Midbrain (tissue), 1 donor: ENCODE measurements at regions not wholly inside any gene's neighbourhood (a gene's known extent, or its start where the extent isn't known, plus 50 kb on each side); places are given as distances from the start of the nearest gene placed in this dataset.
"Not testable (repeated sequence)": the region's sequence is repeated elsewhere in the genome, so short reads cannot be mapped to it uniquely, and the experiment has no call there.

Experiments used
- DNase-seq: peaks from one replicate; lab custom pipeline; 2025; lab: John Stamatoyannopoulos, UW

DNA sequence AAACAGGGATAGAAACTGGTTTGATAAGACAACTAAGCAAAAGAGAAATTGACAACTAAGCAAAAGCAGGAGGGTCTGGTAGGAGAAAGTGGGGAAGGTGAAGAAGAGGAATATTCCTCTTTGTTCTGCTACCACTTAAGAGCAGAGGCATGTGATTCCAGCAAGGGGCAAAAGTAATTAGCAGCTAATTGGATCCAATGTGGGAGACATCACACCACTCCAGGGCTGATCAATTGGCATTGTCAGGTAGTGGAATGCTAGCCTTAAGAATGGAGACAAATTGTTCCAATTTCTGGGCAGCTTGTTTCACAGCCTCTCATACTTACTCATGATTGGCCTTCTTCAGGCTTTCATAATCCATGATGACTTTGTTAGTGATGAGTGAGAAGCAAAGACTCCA is 547.1 kb upstream of the GCFC2 start:
- no peak for DNase-seq

DNA sequence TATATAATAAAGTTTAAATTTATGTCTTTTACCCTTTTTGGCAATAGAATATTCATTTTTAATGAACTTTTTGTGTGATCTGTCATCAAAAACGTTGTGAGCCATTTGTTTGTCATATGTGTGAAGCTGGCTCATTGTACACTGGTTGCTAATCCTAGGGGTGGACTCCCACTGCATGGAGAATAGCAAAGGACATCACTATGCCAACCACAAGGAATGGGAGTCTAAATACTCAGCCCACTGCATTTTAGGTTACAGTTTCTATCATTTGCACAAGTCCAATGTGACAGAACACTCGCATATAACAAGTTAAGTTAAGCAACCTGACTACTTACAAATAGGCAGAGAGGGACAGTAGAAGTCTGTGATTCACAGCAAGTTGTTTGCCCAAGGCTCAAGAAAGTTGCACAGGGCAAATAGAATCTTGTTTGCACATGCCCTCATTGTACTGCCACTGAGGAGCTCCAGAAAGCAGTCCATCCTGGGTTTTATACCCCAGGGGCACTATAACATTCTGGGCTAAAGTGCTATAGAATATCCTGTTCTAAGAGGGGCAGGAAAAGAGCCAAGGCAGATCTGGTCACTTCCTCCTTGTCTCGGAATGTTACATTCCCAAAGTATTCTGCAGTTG is 545.9 kb upstream of the GCFC2 start:
- DNase-seq, result no peak

DNA sequence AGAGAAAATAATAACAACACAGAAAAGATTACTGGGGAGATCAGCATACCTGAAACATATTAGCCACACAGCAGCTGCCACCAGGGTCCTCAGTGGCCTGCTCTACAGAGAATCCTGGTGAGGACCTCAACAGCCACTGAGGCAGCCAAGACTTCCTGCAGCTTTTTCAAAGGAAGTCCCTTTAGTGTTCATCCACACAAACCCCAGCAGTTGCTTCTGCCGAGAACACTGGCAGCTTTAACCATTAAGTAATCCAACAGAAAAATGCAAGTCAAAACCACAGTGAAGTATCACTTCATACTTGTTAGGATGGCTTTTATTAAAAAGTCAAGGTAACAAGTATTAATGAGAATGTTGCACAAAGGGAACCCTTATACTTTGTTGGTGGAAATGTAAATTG is 542.0 kb upstream of the GCFC2 start:
- DNase-seq, result no peak

DNA sequence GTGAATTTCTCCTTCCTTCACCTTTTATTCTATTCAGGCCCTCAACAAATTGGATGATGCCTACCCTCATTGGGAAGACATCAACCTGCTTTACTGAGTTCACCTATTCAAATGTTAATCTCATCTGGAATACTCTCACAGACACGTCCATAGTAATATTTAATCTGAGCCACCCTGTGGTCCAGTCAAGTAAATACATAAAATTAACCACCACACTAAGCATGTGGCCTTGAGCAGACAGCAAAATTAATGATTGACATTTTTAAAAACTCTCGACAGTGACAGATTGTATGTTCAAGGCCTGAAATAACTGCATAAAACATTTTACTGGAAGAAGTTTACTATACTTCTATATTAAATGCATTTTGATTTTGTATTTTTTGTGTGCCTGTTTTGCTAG is 540.6 kb upstream of the GCFC2 start:
- DNase-seq, result no peak

DNA sequence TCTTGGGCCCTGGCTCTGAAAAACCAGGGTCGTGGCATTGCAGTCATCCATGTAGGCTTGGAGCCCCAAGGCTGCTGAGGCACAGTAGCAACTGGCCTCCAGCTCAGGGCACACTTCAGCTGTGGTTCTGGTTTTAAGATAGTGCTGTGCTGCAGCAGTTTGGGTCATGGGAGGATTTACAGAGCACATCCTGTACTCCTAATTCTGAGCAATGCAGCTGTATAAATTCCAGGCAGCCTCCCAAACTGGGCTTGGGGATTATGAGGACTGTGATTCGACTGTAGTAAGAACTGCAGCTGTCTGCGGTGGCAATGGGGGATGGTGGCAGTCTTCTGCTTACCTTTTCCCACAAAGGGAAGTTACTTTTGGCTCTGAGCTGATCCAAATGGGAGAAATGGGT is 536.3 kb upstream of the GCFC2 start:
- no peak for DNase-seq

DNA sequence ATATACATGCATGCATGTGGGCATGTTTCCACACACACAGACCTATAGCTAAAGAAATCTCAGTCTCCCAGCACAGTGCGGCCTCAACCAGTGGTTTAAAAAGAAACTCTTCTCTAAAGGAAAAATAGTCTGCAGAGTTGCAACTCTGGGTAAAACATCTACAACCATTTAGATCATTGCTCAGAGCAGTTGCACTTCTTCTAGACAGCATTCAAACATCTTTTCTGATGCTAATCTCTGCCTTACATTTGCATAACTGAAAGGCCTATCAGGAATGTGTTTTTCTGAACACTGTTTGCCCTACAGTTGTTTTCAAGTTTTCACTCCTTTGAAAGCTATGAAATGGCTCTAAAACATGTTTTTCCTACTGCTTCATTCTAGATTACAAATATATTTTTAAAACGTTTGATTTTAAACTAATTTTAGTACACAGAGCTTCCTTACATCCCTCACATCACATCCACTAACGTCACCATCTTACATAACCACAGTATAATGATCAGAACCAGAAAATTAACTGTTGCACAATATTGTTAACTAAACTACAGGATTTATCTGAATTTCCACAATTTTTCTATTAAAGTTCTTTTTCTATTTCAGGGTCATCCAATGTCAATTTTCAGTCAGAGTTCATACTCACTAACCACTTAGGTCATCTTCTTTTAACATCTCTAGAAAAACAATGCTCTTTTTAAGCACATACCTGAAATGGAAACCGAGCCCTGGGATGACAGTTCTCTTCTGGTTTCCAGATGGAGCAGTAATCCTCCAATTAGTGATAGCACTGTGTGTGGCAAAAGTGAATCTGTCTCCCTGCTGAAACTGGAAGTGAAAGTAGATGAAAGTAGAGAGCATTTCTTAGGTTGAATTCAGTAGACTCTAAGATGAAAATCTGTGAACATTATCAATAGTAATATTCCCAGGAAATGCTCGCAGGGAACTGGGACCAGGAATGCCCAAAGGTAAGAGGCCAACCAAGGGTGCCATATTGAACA is 501.6 kb upstream of the GCFC2 start:
- DNase-seq, result no peak

DNA sequence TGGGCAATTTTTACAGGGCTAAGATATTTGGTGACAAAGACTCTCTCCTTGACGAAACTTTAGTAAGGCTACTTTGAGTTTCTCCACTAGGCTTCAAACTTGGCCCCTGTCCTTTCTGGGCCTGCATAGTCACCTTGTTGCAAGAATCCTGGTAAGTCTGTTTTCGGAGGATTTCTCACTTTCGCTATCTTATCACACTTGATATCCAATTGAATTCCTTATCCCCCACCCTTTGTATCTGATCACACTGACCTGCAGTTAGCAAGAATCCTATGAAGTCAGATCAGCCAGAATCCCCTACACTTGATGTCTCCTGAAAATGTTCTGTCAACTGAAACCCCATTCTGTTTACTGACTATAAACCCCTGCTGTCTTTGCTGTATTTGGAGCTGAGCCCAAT is 499.8 kb upstream of the GCFC2 start:
- DNase-seq, result no peak

DNA sequence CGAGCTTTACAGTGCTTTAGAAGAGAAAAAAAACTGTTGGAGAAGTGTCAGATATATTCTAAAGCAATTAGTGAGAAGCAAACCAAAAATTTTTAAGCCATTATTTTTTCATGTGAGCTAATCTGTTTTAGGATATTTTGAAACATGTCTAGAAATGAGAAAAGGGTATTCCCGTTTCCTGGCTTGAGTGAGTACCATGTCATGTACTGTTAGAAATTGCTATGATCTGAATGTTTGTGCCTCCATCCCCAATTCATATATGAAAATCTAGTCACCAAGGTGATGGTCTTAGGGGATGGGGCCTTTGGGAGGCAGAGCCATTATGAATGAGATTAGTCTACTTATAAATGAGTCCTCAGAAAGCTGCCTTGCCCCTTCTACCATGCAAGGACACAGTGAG is 493.3 kb upstream of the GCFC2 start:
- DNase-seq, result no peak

DNA sequence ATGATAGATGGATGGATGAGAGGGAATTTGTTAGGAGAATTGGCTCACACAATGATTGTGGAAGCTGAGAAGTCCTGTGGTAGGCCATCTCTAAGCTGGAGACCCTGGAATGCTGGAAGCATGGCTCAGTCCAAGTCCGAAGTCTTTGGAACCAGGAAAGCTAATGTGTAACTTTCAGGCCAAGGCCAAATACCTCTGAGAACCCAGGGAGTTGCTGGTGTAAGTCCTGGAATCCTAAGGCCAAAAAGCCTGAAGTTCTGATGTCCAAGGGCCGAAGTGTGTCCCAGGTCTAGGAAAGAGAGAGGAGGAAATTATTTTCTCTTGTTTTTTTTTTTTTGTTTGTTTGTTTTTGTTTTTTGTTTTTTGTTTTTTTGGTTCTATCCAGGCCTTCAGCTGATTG is 492.2 kb upstream of the GCFC2 start:
- no peak for DNase-seq

DNA sequence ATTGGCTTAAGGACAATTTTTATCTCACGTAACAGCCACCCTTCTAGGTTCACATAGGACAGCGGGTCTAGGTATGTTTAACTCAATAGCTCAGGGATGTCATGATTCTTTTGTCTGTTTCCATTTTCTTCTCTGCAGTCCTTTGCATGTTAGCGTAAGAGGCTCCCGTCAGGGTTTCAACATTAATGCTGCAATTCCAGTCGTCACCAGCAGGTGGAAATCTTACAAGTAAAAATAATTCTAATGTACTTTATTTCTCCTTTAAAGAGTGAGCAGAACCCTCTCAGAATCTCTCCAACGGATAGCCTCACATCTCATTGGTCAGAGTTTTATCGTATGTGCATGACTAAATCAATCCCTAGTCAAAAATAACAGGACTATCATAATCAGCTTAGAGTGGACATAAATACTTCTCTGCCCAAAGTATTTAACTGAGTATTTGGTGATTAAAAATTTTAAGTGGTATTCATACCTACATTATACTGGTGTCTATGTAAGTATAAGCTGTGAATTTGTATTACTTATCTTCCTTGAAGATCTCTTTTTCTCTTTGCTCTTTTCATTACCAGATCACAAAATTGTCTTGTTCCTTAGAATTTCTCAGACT is 487.2 kb upstream of the GCFC2 start:
- DNase-seq, result peak; percentile 40

DNA sequence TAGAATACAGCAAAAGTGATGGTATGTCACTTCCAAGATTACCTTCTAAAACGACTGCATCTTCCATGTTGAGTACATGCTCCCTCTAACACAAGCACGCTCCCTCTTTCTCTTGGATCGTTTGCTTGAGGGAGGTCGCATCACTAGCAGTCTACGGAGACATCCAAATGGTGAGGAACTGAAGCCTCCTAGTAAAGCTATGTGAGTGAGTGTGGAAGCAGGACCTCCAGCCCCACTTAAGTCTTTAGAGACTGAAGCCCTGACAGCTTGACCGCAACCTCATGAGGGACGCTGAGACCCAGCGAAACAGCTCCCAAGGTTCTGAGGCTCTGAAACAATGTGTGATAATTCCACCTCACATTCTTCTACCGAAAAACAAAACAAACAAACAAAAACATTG is 486.7 kb upstream of the GCFC2 start:
- no peak for DNase-seq

DNA sequence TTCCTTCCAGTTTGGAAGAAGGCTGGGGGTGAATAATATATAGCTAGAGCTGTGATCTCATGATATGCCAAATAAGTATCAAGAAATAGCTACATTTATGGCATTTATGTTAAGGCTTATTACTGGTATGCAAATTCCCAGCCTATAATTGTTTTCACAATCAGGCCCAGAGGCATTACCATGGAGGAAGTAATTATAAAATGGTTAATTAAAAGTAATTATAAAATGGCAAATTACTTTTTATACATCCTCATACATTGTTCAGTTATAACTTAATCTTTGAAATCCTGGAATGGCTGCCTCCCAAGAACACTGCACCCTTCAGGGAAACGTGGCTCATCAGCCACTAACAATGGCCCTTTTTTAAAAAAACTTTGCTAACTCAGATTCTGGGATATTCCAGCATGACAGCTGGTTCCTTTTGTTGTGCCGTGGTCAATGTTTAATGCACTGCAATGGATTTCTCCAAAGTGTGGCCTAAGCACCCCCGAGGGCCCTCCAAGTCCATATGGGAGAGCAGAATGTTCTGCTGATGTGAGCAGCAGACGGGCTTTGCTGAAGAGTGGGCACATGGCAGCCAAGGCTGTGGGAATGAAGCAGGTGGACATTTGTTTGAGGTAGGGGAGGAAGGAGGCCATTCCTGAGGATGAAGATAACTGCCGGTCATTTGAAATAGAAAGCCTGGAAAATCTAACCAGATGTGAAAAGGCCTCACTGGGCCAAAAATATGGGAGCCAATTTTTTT is 483.5 kb upstream of the GCFC2 start:
- DNase-seq, result no peak

DNA sequence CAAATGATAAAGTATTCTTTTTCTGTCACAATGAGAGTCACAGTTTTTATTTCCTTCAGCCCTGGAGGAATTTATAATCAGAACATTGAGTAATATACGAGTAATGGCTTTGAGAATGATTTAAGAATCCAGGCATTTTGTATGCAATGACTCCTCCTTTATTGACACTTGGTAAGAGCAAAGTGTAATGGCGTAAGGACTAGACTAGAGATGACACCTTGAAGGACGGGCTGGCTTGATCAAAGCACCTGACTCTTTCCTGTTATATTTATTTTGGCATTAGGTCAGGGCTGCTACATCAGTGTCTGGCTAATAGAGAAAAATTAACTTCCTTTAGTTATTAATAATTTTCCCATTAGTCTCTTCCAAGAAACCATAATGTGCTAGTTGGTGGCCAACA is 482.4 kb upstream of the GCFC2 start:
- DNase-seq, result no peak

DNA sequence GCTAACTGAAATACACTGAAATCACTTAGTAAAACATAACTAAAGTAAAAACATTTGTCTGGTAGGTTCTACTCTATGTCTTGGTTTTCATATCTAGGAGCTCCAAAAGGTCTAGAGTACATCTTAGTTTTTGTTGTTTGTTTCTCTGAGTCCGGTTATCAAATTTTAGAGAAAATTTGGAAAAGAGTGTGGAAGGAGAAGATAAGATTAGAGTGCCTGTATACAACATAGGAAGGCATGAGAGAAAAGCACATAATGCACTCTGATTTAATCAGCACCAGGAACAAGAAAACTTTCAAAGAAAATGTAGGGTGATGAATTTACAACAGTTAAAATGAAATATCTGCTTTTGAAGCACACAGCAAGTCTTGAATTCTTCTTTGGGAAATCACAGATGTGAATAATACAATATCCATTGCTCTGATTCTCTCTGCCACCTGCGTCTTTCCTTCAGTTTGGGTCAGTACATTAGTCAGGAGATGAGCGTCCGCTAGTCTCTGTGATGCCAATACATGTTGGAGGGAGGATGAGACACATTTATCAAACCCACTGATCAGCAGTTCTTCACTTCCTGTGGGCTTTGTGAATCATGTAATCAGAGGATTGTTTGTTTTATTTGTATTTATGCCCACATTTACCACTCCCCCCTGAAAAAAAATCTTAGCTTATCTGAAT is 477.8 kb upstream of the GCFC2 start:
- no peak for DNase-seq

DNA sequence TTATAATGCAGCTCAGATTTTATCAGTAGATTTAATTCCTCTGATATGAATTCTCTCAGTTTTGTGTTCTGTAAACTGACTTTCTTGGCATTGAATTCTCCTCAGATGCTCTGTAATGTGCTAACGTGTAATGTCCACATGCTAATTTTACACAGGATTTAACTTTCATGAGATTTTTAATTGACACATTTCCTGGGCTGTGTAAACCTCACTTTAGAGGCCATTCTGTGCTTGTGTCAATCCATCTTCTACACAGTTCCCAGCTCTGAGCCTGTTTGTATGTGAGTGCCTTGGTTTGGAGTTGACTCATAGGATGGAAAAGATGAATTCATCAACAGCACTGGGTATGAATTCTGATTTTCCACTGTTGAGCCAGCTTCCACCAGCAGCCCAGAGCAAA is 476.7 kb upstream of the GCFC2 start:
- DNase-seq, result no peak

DNA sequence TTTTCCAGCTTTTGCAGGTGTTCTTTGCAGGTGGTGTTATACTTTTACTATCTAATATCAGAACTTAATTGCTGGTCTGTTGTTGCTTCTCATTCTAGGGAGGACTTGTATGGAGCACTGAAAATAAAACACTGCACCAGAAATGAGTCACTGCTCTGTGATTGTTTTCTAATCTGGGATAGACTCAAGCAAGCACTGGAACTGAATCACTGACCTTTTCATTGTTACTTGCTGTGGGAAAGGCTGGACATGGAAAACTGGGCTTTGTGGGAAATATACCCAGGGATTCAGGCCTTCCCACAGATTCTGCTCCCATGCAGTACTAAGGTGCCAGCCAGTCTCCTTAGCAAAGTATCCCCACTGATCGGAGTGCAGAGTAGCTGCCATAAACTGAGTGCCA is 470.0 kb upstream of the GCFC2 start:
- no peak for DNase-seq

DNA sequence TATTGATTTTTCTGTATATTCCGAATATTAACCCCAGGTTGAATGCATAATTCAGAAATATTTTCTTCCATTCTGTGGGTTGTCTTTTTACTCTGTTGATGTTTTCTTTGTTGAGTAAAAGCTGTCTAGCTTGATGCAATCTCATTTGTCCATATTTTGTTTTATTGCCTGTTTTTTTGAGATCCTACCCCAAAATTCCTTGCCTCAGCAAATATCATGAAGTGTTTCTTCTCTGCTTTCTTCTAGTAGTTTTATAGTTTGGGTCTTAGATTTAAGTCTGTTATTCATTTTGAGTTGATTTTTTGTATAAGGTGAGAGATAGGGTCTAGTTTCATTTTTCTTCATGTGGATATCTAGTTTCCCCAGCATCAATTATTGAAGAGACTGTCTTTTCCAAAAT is 467.9 kb upstream of the GCFC2 start:
- no peak for DNase-seq

DNA sequence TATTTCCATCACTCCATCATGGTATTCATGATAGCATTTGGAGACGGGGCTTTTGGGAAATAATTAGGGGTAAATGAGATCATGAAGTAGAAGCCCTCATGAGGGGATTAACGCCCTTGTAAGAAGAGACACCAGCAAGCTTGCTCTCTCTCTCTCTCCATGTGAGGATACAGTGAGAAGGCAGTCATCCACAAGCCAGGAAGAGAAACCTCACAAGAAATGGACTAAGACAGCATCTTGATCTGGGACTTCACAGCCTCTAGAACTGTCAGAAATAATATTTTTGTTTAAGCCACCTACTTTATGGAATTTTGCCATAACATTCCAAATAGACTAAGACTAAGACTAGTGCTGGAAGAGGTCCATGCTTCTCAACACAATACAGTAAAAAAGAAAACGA is 464.6 kb upstream of the GCFC2 start:
- no peak for DNase-seq

DNA sequence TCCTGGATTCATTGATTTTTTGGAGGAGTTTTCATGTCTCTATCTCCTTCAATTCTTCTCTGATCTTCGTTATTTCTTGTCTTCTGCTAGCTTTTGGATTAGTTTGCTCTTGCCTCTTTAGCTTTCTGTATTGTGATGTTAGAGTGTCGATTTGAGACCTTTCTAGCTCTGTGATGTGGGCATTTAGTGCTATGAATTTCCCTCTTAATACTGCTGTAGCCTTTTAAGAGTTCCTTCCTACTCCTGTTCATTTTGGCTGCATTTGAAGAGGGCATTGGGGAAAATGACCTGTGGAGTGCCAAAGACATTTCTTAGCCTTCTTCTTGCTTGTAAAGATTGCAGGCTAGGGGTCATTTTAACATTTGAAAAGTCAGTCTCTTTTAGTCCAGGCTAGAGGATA is 463.8 kb upstream of the GCFC2 start:
- DNase-seq, result no peak

DNA sequence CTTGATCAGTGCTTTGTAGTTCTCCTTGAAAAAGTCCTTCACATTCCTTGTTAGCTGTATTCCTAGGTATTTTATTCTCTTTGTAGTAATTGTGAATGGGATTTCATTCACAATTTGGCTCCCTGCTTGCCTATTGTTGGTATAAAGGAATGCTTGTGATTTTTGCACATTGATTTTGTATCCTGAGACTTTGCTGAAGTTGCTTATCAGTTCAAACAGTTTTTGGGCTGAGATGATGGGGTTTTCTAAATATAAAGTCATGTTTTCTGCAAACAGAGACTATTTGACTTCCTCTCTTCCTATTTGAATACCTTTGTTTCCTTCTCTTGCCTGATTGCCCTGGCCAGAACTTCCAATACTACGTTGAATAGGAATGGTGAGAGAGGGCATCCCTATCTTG is 462.5 kb upstream of the GCFC2 start:
- DNase-seq, result not testable (repeated sequence)

DNA sequence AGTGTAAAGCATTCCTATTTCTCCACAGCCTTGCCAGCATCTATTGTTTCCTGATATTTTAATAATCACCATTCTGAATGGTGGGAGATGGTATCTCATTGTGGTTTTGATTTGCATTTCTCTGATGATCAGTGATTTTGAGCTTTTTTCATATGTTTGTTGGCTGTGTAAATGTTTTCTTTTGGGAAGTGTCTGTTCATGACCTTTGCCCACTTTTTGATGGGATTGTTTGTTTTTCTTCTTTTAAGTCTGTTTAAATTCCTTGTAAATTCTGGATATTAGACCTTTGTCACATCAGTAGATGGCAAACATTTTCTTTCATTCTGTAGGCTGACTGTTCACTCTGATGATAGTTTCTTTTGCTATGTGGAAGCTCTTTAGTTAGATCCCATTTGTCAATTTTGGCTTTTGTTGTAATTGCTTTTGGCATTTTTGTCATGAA is 461.5 kb upstream of the GCFC2 start:
- not testable (repeated sequence) for DNase-seq

DNA sequence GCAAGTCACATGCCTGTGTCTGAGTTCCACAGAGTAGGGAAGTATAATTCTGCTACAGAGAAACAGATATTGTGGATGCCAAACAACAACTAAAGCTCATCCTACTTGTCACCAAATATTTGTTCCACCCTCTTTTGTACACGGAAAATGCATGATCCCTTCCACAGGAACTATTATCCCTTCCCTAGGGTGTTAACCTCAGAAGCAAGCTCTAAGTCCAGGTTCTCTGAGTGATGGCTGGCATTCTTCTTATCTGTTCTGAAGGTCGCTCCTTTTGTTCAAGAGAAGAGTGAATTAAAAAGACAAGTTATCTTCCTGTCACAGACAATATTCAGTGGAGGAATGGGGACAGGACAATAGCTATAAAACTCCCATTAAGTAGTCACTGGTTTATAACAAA is 460.1 kb upstream of the GCFC2 start:
- no peak for DNase-seq
